ENCODE measurements at regions not wholly inside any gene's neighbourhood (a gene's known extent, or its start where the extent isn't known, plus 50 kb on each side); places are given as distances from the start of the nearest gene placed in this dataset.
"Not testable (repeated sequence)": the region's sequence is repeated elsewhere in the genome, so short reads cannot be mapped to it uniquely, and the experiment has no call there.

- Histone ChIP-seq H3K4me3 (ENCODE audit: low read length) (no peak overlapping the region), H3K79me2 (ENCODE audit: control insufficient read depth, low read length) (no peaks in the 10 kb centered on the region), H4K20me1 (ENCODE audit: control insufficient read depth, insufficient read depth, low read depth, low read length) (no peaks in the 10 kb centered on the region), H3K4me1 (ENCODE audit: control insufficient read depth, low read length) (no peaks in the 10 kb centered on the region), H3K9me2 (replicated peaks; ENCODE audit: control insufficient read depth, low read length) (no peaks in the 10 kb centered on the region), H3K27ac (ENCODE audit: low read depth, low read length) (no peak overlapping the region), H3K27me3 (ENCODE audit: control insufficient read depth, low read length) (peaks cover 5% of the 10 kb centered on the region; the same call in 1 of the 2 replicates), H3K36me3 (ENCODE audit: control insufficient read depth, low read length) (no peaks in the 10 kb centered on the region), H3K4me2 (ENCODE audit: low read length) (no peak overlapping the region), H3K9me3 (ENCODE audit: control insufficient read depth, insufficient read depth, low read length) (no peaks in the 10 kb centered on the region), H3F3A (ENCODE audit: control insufficient read depth, insufficient read depth) (no peaks in the 10 kb centered on the region)
- TF ChIP-seq EZH2phosphoT487 (IDR thresholded peaks at IDR 0.05; ENCODE audit: borderline replicate concordance, low read length) (no peak), CTCF (IDR thresholded peaks at IDR 0.05; ENCODE audit: low read depth, low read length, poor library complexity, severe bottlenecking) (no peak)
These were observed 71.1 kb downstream of the FAM50B start for GRCh38 chr6:3920321-3920720.

DNA sequence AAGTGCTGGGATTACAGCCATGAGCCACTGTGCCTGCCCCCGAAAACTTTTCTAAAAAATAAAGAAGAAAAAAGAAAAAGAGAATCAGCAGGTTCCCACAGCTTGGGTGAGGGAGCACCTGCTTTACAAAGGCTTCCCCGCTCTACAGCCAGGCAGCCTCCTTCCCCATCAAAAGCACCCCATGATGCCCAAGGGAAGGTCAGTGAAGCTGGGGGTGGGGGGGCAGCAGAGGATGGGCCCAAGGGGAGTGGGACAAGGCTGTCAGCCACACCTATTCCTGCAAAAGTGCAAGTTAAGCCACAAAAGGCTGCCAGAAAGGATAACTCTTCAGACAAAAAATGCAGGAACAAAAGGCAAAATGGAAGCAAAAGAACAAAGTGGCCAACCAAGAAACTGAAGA, 72.5 kb downstream of the FAM50B start:
- H3K27me3 ChIP-seq (ENCODE audit: control insufficient read depth, low read length): 0 out of 2 replicates have a peak, but pooled peaks cover 2% of the 10 kb centered on the region
- H3K4me3 ChIP-seq (ENCODE audit: low read length): no peak overlapping the region
- H3K9me2 ChIP-seq (replicated peaks; ENCODE audit: control insufficient read depth, low read length): no peaks in the 10 kb centered on the region
- H3K36me3 ChIP-seq (ENCODE audit: control insufficient read depth, low read length): no peaks in the 10 kb centered on the region
- H3K9me3 ChIP-seq (ENCODE audit: control insufficient read depth, insufficient read depth, low read length): no peaks in the 10 kb centered on the region
- no peaks in the 10 kb centered on the region for H3F3A ChIP-seq (ENCODE audit: control insufficient read depth, insufficient read depth)
- H4K20me1 ChIP-seq (ENCODE audit: control insufficient read depth, insufficient read depth, low read depth, low read length): no peaks in the 10 kb centered on the region
- no peak overlapping the region for H3K4me2 ChIP-seq (ENCODE audit: low read length)
- H3K27ac ChIP-seq (ENCODE audit: low read depth, low read length): no peak overlapping the region
- H3K79me2 ChIP-seq (ENCODE audit: control insufficient read depth, low read length): no peaks in the 10 kb centered on the region
- H3K4me1 ChIP-seq (ENCODE audit: control insufficient read depth, low read length): no peaks in the 10 kb centered on the region
- no peak for TF ChIP-seq CTCF (IDR thresholded peaks at IDR 0.05; ENCODE audit: low read depth, low read length, poor library complexity, severe bottlenecking)
- no peak for TF ChIP-seq EZH2phosphoT487 (IDR thresholded peaks at IDR 0.05; ENCODE audit: borderline replicate concordance, low read length)

DNA sequence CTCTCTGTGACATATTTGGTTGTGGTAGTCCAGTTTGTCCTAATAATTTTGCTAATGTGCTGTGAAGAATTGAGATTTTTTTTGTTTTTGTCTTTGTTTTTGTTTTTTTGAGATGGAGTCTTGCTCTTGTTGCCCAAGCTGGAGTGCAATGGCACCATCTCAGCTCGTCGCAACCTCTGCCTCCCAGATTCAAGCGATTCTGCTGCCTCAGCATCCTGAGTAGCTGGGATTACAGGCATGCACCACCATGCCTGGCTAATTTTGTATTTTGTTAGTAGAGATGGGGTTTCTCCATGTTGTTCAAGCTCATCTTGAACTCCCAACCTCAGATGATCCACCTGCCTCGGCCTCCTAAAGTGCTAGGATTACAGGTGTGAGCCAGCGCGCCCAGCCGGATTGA, 73.4 kb downstream of the FAM50B start:
- not testable (repeated sequence) for H4K20me1 ChIP-seq (ENCODE audit: control insufficient read depth, insufficient read depth, low read depth, low read length); H3K9me3 ChIP-seq (ENCODE audit: control insufficient read depth, insufficient read depth, low read length); H3K4me3 ChIP-seq (ENCODE audit: low read length); H3K27ac ChIP-seq (ENCODE audit: low read depth, low read length); H3K36me3 ChIP-seq (ENCODE audit: control insufficient read depth, low read length); H3K79me2 ChIP-seq (ENCODE audit: control insufficient read depth, low read length); H3K9me2 ChIP-seq (replicated peaks; ENCODE audit: control insufficient read depth, low read length); H3K27me3 ChIP-seq (ENCODE audit: control insufficient read depth, low read length); H3F3A ChIP-seq (ENCODE audit: control insufficient read depth, insufficient read depth); H3K4me2 ChIP-seq (ENCODE audit: low read length); H3K4me1 ChIP-seq (ENCODE audit: control insufficient read depth, low read length)

GRCh38 chr6:3925223-3926149, 76.3 kb downstream of the FAM50B start:
- H3K9me3 ChIP-seq (ENCODE audit: control insufficient read depth, insufficient read depth, low read length); H4K20me1 ChIP-seq (ENCODE audit: control insufficient read depth, insufficient read depth, low read depth, low read length); H3K4me3 ChIP-seq (ENCODE audit: low read length); H3K4me1 ChIP-seq (ENCODE audit: control insufficient read depth, low read length); H3F3A ChIP-seq (ENCODE audit: control insufficient read depth, insufficient read depth); H3K79me2 ChIP-seq (ENCODE audit: control insufficient read depth, low read length); H3K27ac ChIP-seq (ENCODE audit: low read depth, low read length); H3K4me2 ChIP-seq (ENCODE audit: low read length); H3K27me3 ChIP-seq (ENCODE audit: control insufficient read depth, low read length); H3K9me2 ChIP-seq (replicated peaks; ENCODE audit: control insufficient read depth, low read length); H3K36me3 ChIP-seq (ENCODE audit: control insufficient read depth, low read length): not testable (repeated sequence)

All from DOHH2 (cell line).